HEK293T (cell line): ENCODE measurements at regions not wholly inside any gene's neighbourhood (a gene's known extent, or its start where the extent isn't known, plus 50 kb on each side); places are given as distances from the start of the nearest gene placed in this dataset.

Experiments used
- CTCF ChIA-PET: fragments of 350-600 bp; formaldehyde crosslinking; extraction: SDS; loops from one replicate; lab custom pipeline; 2021; ENCODE audit warnings: antibody characterized with exemption, inconsistent platforms; lab: Yijun Ruan, JAX
- POLR2A ChIA-PET: fragments of 350-600 bp; formaldehyde crosslinking; extraction: SDS; loops from one replicate; lab custom pipeline; 2020; ENCODE audit warnings: antibody characterized with exemption, inconsistent platforms; lab: Yijun Ruan, JAX
- DNase-seq: peaks from one replicate; pipeline ENCODE4 v3.0.0; 2012; ENCODE audit warnings: mixed read lengths; ENCODE audit errors: extremely low spot score
- ARNT ChIP-seq: fragments of 450-650 bp; IDR thresholded peaks from 2 replicates; pipeline ENCODE4 v1.6.1; 2017; ENCODE audit warnings: mild to moderate bottlenecking
- BHLHE40 ChIP-seq: fragments of 450-650 bp; IDR thresholded peaks from 2 replicates; pipeline ENCODE4 v1.6.1; 2016; ENCODE audit warnings: mild to moderate bottlenecking, moderate library complexity, borderline replicate concordance
- CTBP1 ChIP-seq: fragments of 450-650 bp; IDR thresholded peaks from 2 replicates; pipeline ENCODE4 v1.6.1; 2016; ENCODE audit warnings: borderline replicate concordance
- ELF4 ChIP-seq: fragments of 450-650 bp; IDR thresholded peaks from 2 replicates; pipeline ENCODE4 v1.6.1; 2017; ENCODE audit warnings: antibody characterized with exemption
- FOXA1 ChIP-seq: fragments of 450-650 bp; IDR thresholded peaks from 2 replicates; pipeline ENCODE4 v1.6.1; 2016; ENCODE audit warnings: mild to moderate bottlenecking
- FOXK2 ChIP-seq: fragments of 450-650 bp; IDR thresholded peaks from 2 replicates; pipeline ENCODE4 v1.6.1; 2016; ENCODE audit warnings: mild to moderate bottlenecking
- FOXM1 ChIP-seq: fragments of 450-650 bp; IDR thresholded peaks from 2 replicates; pipeline ENCODE4 v1.6.1; 2017; ENCODE audit warnings: mild to moderate bottlenecking, borderline replicate concordance
- HDGF ChIP-seq: fragments of 450-650 bp; IDR thresholded peaks from 2 replicates; pipeline ENCODE4 v1.6.1; 2017; ENCODE audit warnings: antibody characterized with exemption, borderline replicate concordance
- L3MBTL2 ChIP-seq: fragments of 450-650 bp; conservative IDR thresholded peaks from 2 replicates; pipeline ENCODE4 v1.6.1; 2016; ENCODE audit warnings: mild to moderate bottlenecking
- LEF1 ChIP-seq: fragments of 450-650 bp; IDR thresholded peaks from 2 replicates; pipeline ENCODE4 v1.6.1; 2017; ENCODE audit warnings: mild to moderate bottlenecking, borderline replicate concordance
- NFRKB ChIP-seq: fragments of 450-650 bp; IDR thresholded peaks from 2 replicates; pipeline ENCODE4 v1.6.1; 2016; ENCODE audit warnings: mild to moderate bottlenecking, moderate library complexity
- SP1 ChIP-seq: fragments of 450-650 bp; IDR thresholded peaks from 2 replicates; pipeline ENCODE4 v1.6.1; 2017
- SUZ12 ChIP-seq: fragments of 450-650 bp; IDR thresholded peaks from 2 replicates; pipeline ENCODE4 v1.6.1; 2016; ENCODE audit warnings: mild to moderate bottlenecking
- TARDBP ChIP-seq: fragments of 450-650 bp; IDR thresholded peaks from 2 replicates; pipeline ENCODE4 v1.6.1; 2016
- ZNF384 ChIP-seq: fragments of 450-650 bp; IDR thresholded peaks from 2 replicates; pipeline ENCODE4 v1.6.1; 2016
- TF ChIP-seq, protein P1 (sequence below): fragments of 450-650 bp; IDR thresholded peaks from 2 replicates; pipeline ENCODE4 v1.6.1; 2016

DNA sequence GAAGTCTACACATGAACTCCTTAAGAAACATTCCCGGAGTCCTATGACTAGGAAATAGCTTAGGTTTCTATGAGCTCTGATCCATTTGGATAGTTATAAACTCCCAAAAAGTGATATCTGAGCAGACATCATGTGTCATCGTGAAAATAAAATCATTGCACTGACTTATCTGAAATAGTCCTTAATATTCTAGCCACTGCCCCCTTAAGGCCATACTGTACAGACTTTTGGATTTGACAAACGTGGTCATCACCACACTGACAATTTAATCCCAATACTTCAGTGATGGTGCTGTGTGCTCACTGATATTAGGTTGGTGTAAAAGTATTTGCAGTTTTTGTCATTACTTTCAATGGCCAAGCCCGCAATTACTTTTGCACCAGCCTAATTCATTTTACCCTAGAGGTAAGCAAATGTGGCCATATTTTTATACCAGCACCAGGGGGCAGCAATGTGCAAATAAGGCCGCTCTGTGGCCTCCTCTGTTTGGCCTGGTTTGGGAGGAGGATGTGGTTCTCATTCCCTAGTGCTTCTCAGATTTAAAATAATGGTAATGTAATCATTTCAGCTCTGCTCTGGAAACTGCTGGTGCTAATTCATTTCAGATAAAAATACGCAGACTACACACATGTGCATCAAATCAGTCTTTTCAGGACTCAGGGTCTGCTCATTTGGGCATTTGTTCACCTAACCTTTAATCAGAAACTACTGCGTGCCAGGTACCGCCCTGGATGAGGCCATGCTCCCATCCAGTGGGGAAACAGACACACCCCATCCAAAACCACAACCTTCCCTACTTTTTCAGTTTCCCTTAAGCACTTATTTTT is 196.4 kb upstream of the C1QTNF7 start:
- DNase-seq, result peak; percentile 67
- TF ChIP-seq ELF4, result peak; percentile 95
- no peak for TF ChIP-seq LEF1
- no peak for TF ChIP-seq FOXK2
- no peak for TF ChIP-seq L3MBTL2
- ChIA-PET POLR2A (no interaction called here), CTCF (interaction anchor here (0.6 kb wide), 1 partner anchor 957 kb away, joined by 6 read pairs; no protein-coding TSS in a partner anchor)

DNA sequence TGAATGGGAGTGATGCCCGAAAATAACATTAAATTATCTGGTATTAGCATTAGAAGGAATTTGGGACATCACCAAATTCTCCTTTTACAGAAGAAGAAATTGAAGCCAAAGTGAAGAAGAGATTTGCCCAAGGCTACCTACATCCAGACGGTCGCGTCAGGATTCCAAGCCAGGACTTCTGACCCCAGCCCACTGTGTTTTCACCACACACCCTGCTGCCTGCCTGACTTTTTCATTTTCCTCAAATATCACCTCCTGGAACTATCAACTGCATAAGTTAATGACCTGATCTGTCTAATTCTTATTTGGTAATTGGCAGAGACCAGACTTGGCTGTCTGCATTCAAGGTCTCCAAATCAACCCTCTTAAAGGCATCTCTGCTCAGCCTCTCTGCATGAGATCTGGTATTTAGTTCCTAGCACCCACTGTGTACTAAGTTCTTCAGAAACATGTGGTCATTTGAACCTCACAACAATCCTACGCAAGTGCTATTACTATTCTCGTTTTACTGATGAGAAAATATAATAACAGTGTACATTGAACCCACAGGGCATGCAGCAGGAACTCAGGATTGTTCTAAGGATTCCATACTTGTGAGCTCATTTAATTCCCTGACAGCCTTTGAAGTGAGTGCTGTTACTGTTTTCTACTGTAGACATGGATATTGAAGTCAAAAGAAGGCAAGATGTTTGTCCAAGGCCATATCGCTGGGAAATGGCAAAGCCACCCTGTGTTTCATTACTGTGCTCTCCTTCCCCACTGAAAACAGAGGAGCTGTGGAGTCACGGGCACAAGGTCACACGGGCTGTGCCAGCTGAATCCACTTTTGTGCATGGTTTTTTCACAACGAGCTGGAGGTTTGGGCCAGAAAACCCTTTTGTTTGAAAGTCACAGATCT is 195.2 kb upstream of the C1QTNF7 start:
- CTCF ChIA-PET, result no interaction called here
- TF ChIP-seq FOXM1 (no peak), NFRKB (no peak), HDGF (no peak), LEF1 (no peak), ZNF384 (no peak), BHLHE40 (no peak), CTBP1 (no peak), ARNT (no peak), SUZ12 (no peak), SP1 (no peak), ELF4 (no peak), FOXK2 (no peak), FOXA1 (no peak), TARDBP (no peak)
- TF ChIP-seq, protein P1, sequence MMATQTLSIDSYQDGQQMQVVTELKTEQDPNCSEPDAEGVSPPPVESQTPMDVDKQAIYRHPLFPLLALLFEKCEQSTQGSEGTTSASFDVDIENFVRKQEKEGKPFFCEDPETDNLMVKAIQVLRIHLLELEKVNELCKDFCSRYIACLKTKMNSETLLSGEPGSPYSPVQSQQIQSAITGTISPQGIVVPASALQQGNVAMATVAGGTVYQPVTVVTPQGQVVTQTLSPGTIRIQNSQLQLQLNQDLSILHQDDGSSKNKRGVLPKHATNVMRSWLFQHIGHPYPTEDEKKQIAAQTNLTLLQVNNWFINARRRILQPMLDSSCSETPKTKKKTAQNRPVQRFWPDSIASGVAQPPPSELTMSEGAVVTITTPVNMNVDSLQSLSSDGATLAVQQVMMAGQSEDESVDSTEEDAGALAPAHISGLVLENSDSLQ, result no peak
- DNase-seq, result no peak
- POLR2A ChIA-PET, result no interaction called here

DNA sequence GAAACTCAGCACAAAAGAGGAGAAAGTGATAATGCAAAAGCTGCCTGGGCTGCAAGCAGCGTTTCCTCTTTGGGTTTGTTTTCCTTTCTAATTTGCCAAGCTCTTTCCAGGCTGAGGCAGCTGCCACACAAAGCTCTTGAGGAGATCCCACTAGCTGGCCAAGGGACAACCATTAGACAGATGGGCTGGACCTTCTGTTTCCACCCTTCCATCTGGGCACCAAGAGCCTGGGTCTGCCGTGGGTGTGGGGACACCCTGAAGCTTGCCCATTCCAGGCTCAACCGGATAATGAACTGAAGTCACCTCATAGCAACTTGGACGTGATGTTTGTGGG is 194.6 kb upstream of the C1QTNF7 start:
- ChIA-PET POLR2A (no interaction called here), CTCF (no interaction called here)
- no peak for DNase-seq
- TF ChIP-seq, protein P1, result no peak
- TF ChIP-seq ARNT (no peak), CTBP1 (no peak), L3MBTL2 (no peak), SP1 (no peak), NFRKB (no peak), ELF4 (no peak), FOXK2 (no peak), TARDBP (no peak), FOXM1 (no peak), BHLHE40 (no peak), ZNF384 (no peak), FOXA1 (no peak), HDGF (no peak), SUZ12 (no peak), LEF1 (no peak)

DNA sequence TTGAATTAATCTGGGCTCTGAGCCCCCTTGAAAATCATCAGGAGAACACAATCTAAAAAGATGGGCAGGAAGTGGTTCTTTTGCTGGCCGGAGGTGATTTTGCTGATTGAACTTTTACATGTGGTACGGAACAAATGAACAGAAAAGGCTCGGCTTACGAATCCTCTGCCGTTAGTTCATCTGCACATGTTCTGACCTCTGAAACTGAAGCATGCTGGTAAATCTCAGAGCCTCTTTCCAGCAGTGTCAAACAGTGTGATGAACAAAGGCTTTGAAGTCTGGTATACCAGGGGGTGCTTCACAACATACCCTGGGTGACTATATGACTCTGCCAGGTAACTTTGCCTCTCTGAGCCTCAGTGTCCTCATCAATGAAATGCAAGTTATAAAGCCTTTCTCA is 194.2 kb upstream of the C1QTNF7 start:
- POLR2A ChIA-PET, result no interaction called here

DNA sequence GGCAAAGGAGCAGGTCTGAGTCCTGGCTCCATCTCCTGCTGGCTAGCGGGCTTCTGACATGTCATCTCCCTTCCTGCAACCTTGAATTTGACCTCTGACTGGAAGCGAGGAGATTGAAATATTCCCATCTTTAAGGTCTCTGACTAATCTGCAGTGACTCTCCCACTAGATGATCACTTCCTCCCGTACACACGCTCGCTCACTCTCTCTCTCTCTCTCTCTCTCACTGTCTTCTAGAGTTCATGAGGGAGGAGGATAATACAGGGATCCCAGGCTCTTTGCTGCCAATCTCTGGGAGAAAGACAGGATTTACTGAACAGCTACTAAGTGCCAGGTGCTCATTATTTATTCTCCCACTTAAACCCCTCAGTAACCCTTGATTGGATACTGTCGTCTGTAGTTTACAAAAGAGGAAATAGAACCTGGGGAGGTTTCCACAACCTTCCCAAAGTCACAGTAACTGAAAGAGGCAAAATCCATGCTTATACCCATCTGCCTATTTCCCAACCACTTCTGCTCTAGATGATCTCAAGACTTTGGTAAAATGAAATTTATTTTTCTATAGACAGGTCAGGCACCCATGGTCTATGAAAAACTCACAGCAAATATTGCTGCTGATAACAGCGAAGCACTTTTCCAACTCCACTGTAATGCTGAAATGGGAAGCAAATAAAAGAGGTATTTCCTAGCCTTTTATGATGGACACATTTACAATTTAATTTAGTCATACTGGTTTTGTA is 193.5 kb upstream of the C1QTNF7 start:
- no peak for DNase-seq

More for the DNA sequence above, 194.2 kb upstream of the C1QTNF7 start:
- CTCF ChIA-PET, result no interaction called here
- DNase-seq, result no peak
- TF ChIP-seq ARNT (no peak), L3MBTL2 (no peak), TARDBP (no peak), HDGF (no peak), SP1 (no peak), ELF4 (no peak), BHLHE40 (no peak), LEF1 (no peak), CTBP1 (no peak)

DNA sequence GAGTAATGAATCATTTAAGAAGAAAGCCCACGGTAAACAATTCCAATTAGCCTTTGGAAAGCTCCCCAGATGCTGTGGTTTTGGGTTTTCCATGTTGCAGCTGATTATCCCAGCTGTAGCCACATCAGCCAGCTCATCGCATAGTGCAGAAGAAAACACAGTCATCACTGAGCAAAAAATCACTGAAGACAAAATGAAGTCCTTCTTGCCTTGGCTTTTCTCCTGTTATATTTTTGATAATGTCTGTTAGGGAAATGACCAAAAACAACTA is 193.0 kb upstream of the C1QTNF7 start:
- no peak for TF ChIP-seq SP1
- no peak for TF ChIP-seq FOXA1
- no peak for TF ChIP-seq NFRKB
- no peak for TF ChIP-seq SUZ12
- TF ChIP-seq CTBP1, result no peak
- no peak for DNase-seq
- ChIA-PET POLR2A (no interaction called here), CTCF (interaction anchor here (0.6 kb wide), 1 partner anchor 415 kb away, joined by 3 read pairs; no protein-coding TSS in a partner anchor)

More for the DNA sequence above, 193.5 kb upstream of the C1QTNF7 start:
- TF ChIP-seq L3MBTL2 (no peak), LEF1 (no peak), FOXA1 (no peak), TARDBP (no peak)
- ChIA-PET POLR2A (no interaction called here), CTCF (no interaction called here)
